ENCODE measurements at regions not wholly inside any gene's neighbourhood (a gene's known extent, or its start where the extent isn't known, plus 50 kb on each side); places are given as distances from the start of the nearest gene placed in this dataset.
A peak's percentile ranks its signal among the peaks of the same experiment; 100 is the strongest.

DNA sequence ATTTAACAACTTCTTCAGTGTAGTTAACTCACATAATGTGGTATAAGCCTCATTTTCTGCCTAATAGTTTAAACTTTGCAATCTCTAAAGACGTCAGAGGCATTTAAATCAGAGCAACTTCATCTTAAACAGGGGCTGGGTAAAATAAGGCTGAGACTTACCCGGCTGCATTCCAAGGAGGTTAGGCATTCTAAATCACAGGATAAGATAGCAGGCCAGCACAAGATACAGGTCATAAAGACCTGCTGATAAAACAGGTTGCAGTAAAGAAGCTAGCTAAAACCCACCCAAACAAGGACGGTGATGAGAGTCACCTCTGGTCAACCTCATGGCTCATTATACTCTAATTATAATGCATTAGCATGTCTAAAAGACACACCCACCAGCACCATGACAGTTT lies 115.6 kb upstream of the PKP2 start:
- Histone ChIP-seq H3K79me2 (no peaks in the 10 kb centered on the region), H3K27me3 (no peaks in the 10 kb centered on the region), H3K4me2 (peak overlapping the region; percentile 62), H3K36me3 (replicated peaks; ENCODE audit: insufficient read depth, low read depth) (no peaks in the 10 kb centered on the region), H3K9me3 (ENCODE audit: low read depth) (no peaks in the 10 kb centered on the region), H3K9me2 (replicated peaks; ENCODE audit: insufficient read depth) (no peaks in the 10 kb centered on the region), H4K20me1 (ENCODE audit: insufficient read depth, poor library complexity, severe bottlenecking) (no peaks in the 10 kb centered on the region), H3K4me1 (ENCODE audit: insufficient read depth) (peaks cover 11% of the 10 kb centered on the region), H3K27ac (peak overlapping the region; percentile 66), H2AFZ (no peak overlapping the region), H3K4me3 (no peak overlapping the region)
- DNase-seq (ENCODE audit: low spot score), result peak; percentile 43
- WGBS (ENCODE audit: low lambda C conversion rate, missing lambda C conversion rate), result 3% methylated on average over 3 of the region's 3 CpGs
- no peak for TF ChIP-seq EZH2 (IDR thresholded peaks at IDR 0.05; ENCODE audit: borderline replicate concordance)
- TF ChIP-seq EZH2phosphoT487 (IDR thresholded peaks at IDR 0.05; ENCODE audit: low read depth, severe bottlenecking, unreplicated experiment), result no peak
- TF ChIP-seq, protein P1, sequence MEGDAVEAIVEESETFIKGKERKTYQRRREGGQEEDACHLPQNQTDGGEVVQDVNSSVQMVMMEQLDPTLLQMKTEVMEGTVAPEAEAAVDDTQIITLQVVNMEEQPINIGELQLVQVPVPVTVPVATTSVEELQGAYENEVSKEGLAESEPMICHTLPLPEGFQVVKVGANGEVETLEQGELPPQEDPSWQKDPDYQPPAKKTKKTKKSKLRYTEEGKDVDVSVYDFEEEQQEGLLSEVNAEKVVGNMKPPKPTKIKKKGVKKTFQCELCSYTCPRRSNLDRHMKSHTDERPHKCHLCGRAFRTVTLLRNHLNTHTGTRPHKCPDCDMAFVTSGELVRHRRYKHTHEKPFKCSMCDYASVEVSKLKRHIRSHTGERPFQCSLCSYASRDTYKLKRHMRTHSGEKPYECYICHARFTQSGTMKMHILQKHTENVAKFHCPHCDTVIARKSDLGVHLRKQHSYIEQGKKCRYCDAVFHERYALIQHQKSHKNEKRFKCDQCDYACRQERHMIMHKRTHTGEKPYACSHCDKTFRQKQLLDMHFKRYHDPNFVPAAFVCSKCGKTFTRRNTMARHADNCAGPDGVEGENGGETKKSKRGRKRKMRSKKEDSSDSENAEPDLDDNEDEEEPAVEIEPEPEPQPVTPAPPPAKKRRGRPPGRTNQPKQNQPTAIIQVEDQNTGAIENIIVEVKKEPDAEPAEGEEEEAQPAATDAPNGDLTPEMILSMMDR (IDR thresholded peaks at IDR 0.05; ENCODE audit: poor library complexity), result no peak

DNA sequence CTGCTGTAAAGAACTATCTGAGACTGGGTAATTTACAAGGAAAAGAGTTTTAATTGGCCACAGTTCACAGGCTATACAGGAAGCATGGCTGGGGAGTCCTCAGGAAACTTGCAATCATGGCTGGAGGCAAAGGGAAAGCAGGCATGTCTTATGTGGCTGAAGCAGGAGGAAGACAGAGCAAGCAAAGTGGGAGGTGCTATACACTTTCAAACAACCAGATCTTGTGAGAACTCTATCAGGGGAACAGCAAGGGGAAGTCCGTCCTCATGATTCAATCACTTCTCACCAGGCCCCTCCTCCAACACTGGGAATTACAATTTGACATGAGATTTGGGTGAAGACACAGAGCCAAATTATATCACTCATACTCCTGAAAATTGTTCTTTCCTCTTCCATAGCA lies 109.5 kb upstream of the PKP2 start:
- no peak overlapping the region for H2AFZ ChIP-seq

DNA sequence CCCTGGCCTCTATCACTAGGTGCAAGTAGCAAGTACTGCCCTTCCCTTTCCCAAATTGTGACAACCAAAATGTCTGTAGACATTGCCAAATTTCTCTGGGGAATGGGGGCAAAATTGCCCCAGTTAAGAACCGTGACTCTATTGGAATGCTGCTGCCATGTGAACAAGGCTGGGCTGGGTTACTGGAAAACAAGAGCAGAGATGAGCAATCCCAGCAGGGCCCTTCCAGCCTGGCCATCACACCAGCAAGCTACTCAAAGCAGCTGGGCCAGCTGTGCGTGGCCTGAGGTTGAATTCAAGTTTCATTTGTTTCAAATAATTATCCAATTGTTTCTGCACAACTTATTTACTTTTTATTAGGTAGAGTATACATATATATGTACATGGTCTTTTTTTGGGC lies 103.4 kb upstream of the PKP2 start:
- Histone ChIP-seq H3K9me2 (replicated peaks; ENCODE audit: insufficient read depth) (no peaks in the 10 kb centered on the region), H2AFZ (no peak overlapping the region), H3K27ac (no peak overlapping the region), H3K36me3 (replicated peaks; ENCODE audit: insufficient read depth, low read depth) (no peaks in the 10 kb centered on the region), H4K20me1 (ENCODE audit: insufficient read depth, poor library complexity, severe bottlenecking) (no peaks in the 10 kb centered on the region), H3K4me3 (no peak overlapping the region), H3K4me1 (ENCODE audit: insufficient read depth) (no peaks in the 10 kb centered on the region), H3K27me3 (no peaks in the 10 kb centered on the region), H3K4me2 (no peak overlapping the region), H3K9me3 (ENCODE audit: low read depth) (peaks cover 6% of the 10 kb centered on the region), H3K79me2 (no peaks in the 10 kb centered on the region)
- TF ChIP-seq EZH2phosphoT487 (IDR thresholded peaks at IDR 0.05; ENCODE audit: low read depth, severe bottlenecking, unreplicated experiment) (no peak), EZH2 (IDR thresholded peaks at IDR 0.05; ENCODE audit: borderline replicate concordance) (no peak)
- TF ChIP-seq, protein P1 (IDR thresholded peaks at IDR 0.05; ENCODE audit: poor library complexity), result no peak
- WGBS (ENCODE audit: low lambda C conversion rate, missing lambda C conversion rate), result 83% methylated on average over 2 of the region's 2 CpGs
- no peak for DNase-seq (ENCODE audit: low spot score)

More for the DNA sequence above, 109.5 kb upstream of the PKP2 start:
- Histone ChIP-seq H3K9me2 (replicated peaks; ENCODE audit: insufficient read depth) (no peaks in the 10 kb centered on the region), H3K4me3 (no peak overlapping the region), H3K4me1 (ENCODE audit: insufficient read depth) (no peaks in the 10 kb centered on the region), H3K27me3 (no peaks in the 10 kb centered on the region), H3K9me3 (ENCODE audit: low read depth) (peaks cover 6% of the 10 kb centered on the region), H4K20me1 (ENCODE audit: insufficient read depth, poor library complexity, severe bottlenecking) (no peaks in the 10 kb centered on the region), H3K36me3 (replicated peaks; ENCODE audit: insufficient read depth, low read depth) (no peaks in the 10 kb centered on the region), H3K4me2 (no peak overlapping the region), H3K79me2 (no peaks in the 10 kb centered on the region), H3K27ac (no peak overlapping the region)
- 67% methylated on average over 1 of the region's 1 CpG for WGBS (ENCODE audit: low lambda C conversion rate, missing lambda C conversion rate)
- DNase-seq (ENCODE audit: low spot score), result no peak
- TF ChIP-seq, protein P1 (IDR thresholded peaks at IDR 0.05; ENCODE audit: poor library complexity), result no peak
- TF ChIP-seq EZH2phosphoT487 (IDR thresholded peaks at IDR 0.05; ENCODE audit: low read depth, severe bottlenecking, unreplicated experiment), result no peak
- no peak for TF ChIP-seq EZH2 (IDR thresholded peaks at IDR 0.05; ENCODE audit: borderline replicate concordance)

DNA sequence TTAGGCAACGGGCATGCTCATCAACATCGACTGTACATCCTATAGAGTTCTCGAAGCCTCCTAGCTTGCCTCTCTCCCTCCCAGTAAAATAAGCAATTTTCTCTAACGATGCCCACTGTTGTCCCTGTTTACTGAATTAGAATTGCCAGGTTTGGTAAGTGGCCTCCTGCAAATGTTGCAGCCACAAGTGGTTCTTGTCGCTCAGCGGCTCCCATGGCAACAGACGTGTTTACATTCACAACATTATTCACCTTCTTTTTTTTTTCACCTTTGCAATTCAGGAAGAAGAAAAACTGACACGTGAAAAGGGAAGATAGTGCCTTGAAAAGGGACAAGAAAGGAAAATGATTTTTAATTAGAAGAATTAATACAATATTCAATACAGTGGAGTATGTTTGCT lies 100.9 kb upstream of the PKP2 start:
- Histone ChIP-seq H4K20me1 (ENCODE audit: insufficient read depth, poor library complexity, severe bottlenecking) (no peaks in the 10 kb centered on the region), H3K4me3 (no peak overlapping the region), H2AFZ (no peak overlapping the region), H3K27me3 (no peaks in the 10 kb centered on the region), H3K79me2 (no peaks in the 10 kb centered on the region), H3K9me3 (ENCODE audit: low read depth) (no peaks in the 10 kb centered on the region), H3K4me1 (ENCODE audit: insufficient read depth) (peaks cover 5% of the 10 kb centered on the region), H3K36me3 (replicated peaks; ENCODE audit: insufficient read depth, low read depth) (no peaks in the 10 kb centered on the region), H3K4me2 (no peak overlapping the region), H3K9me2 (replicated peaks; ENCODE audit: insufficient read depth) (no peaks in the 10 kb centered on the region), H3K27ac (no peak overlapping the region)
- no peak for DNase-seq (ENCODE audit: low spot score)
- 71% methylated on average over 8 of the region's 8 CpGs for WGBS (ENCODE audit: low lambda C conversion rate, missing lambda C conversion rate)
- TF ChIP-seq EZH2phosphoT487 (IDR thresholded peaks at IDR 0.05; ENCODE audit: low read depth, severe bottlenecking, unreplicated experiment) (no peak), EZH2 (IDR thresholded peaks at IDR 0.05; ENCODE audit: borderline replicate concordance) (no peak)
- TF ChIP-seq, protein P1 (IDR thresholded peaks at IDR 0.05; ENCODE audit: poor library complexity), result no peak

Data from hepatocyte (in vitro differentiated cells).